Thymus (tissue), 11 donors: ENCODE measurements at regions not wholly inside any gene's neighbourhood (a gene's known extent, or its start where the extent isn't known, plus 50 kb on each side); places are given as distances from the start of the nearest gene placed in this dataset.

Experiments
- DNase-seq, 9 donors: peaks; one replicate each; pipeline ENCODE4 v3.0.0-alpha.2; 2013; ENCODE audit warnings: low spot score in 9 of 9, low read depth in 6 of 9, missing footprints in 1 of 9
- H3K27ac ChIP-seq, 2 donors: one replicate each; pipeline ENCODE4 v1.5.1; 2013; ENCODE audit warnings: control low read depth in 1 of 2, low read depth in 1 of 2, low read length in 1 of 2, mild to moderate bottlenecking in 1 of 2, moderate library complexity in 1 of 2
- H3K27me3 ChIP-seq, 2 donors: one replicate each; pipeline ENCODE4 v1.5.1; 2013; ENCODE audit warnings: low read length in 1 of 2; ENCODE audit not compliant: control insufficient read depth in 2 of 2, insufficient read depth in 1 of 2
- H3K36me3 ChIP-seq, 2 donors: one replicate each; pipeline ENCODE4 v1.5.1; 2013; ENCODE audit warnings: low read length in 1 of 2, mild to moderate bottlenecking in 1 of 2, moderate library complexity in 1 of 2; ENCODE audit not compliant: control insufficient read depth in 2 of 2, insufficient read depth in 2 of 2
- H3K4me1 ChIP-seq, 2 donors: one replicate each; pipeline ENCODE4 v1.5.1; 2013; ENCODE audit warnings: low read length in 2 of 2; ENCODE audit not compliant: control insufficient read depth in 2 of 2, insufficient read depth in 2 of 2
- H3K4me3 ChIP-seq, 2 donors: one replicate each; pipeline ENCODE4 v1.5.1; 2013; ENCODE audit warnings: low read length in 2 of 2, control low read depth in 1 of 2, mild to moderate bottlenecking in 1 of 2
- H3K9me3 ChIP-seq, 2 donors: one replicate each; pipeline ENCODE4 v1.5.1; 2013; ENCODE audit warnings: low read length in 1 of 2, mild to moderate bottlenecking in 1 of 2; ENCODE audit not compliant: control insufficient read depth in 2 of 2, insufficient read depth in 1 of 2
- WGBS: extraction: QIAGEN DNeasy Blood & Tissue Kit; methylation state at CpG from one replicate; pipeline ENCODE4 v1.1.7; 2013; 5-methylcytosine and 5-hydroxymethylcytosine counted together
- donor health status: healthy.

- no peak overlapping the region for H3K27ac ChIP-seq
- DNase-seq = no peak
Observed at GRCh38 chr5:39811381-39811780, 386.6 kb upstream of the DAB2 start.

GRCh38 chr5:39808656-39809055 is 383.9 kb upstream of the DAB2 start:
- no peak overlapping the region for H3K4me3 ChIP-seq
- H3K4me1 ChIP-seq = no peaks in the 10 kb centered on the region
- H3K27ac ChIP-seq = no peak overlapping the region
- H3K9me3 ChIP-seq = no peaks in the 10 kb centered on the region
- no peak for DNase-seq
- no peaks in the 10 kb centered on the region for H3K27me3 ChIP-seq
- WGBS = 93% methylated on average over 6 of the region's 6 CpGs
- H3K36me3 ChIP-seq = no peaks in the 10 kb centered on the region

More at GRCh38 chr5:39811381-39811780, 386.6 kb upstream of the DAB2 start:
- no peak overlapping the region for H3K4me3 ChIP-seq
- H3K9me3 ChIP-seq = no peaks in the 10 kb centered on the region
- H3K27me3 ChIP-seq = no peaks in the 10 kb centered on the region
- H3K36me3 ChIP-seq = no peaks in the 10 kb centered on the region
- no peaks in the 10 kb centered on the region for H3K4me1 ChIP-seq

GRCh38 chr5:39801306-39801705 is 376.5 kb upstream of the DAB2 start:
- DNase-seq = no peak
- no peak overlapping the region for H3K27ac ChIP-seq
- H3K36me3 ChIP-seq = no peaks in the 10 kb centered on the region
- 88% methylated on average over 1 of the region's 1 CpG for WGBS
- H3K9me3 ChIP-seq = no peaks in the 10 kb centered on the region
- no peaks in the 10 kb centered on the region for H3K4me1 ChIP-seq
- no peaks in the 10 kb centered on the region for H3K27me3 ChIP-seq
- no peak overlapping the region for H3K4me3 ChIP-seq

- Histone ChIP-seq H3K27ac (no peak overlapping the region), H3K4me1 (no peaks in the 10 kb centered on the region), H3K4me3 (no peak overlapping the region), H3K36me3 (no peaks in the 10 kb centered on the region), H3K9me3 (no peaks in the 10 kb centered on the region), H3K27me3 (no peaks in the 10 kb centered on the region)
- WGBS = 75% methylated on average over 3 of the region's 3 CpGs
- no peak for DNase-seq
Observed at GRCh38 chr5:39800042-39800601, 375.3 kb upstream of the DAB2 start.

GRCh38 chr5:39799242-39799641 is 374.5 kb upstream of the DAB2 start:
- Histone ChIP-seq H3K27ac (no peak overlapping the region), H3K4me1 (no peaks in the 10 kb centered on the region), H3K27me3 (no peaks in the 10 kb centered on the region), H3K4me3 (no peak overlapping the region), H3K36me3 (no peaks in the 10 kb centered on the region), H3K9me3 (no peaks in the 10 kb centered on the region)
- 92% methylated on average over 2 of the region's 2 CpGs for WGBS
- no peak for DNase-seq

GRCh38 chr5:39794513-39795210 is 369.9 kb upstream of the DAB2 start:
- Histone ChIP-seq H3K27me3 (no peaks in the 10 kb centered on the region), H3K36me3 (no peaks in the 10 kb centered on the region), H3K4me3 (no peak overlapping the region), H3K4me1 (no peaks in the 10 kb centered on the region), H3K9me3 (no peaks in the 10 kb centered on the region), H3K27ac (no peak overlapping the region)
- 92% methylated on average over 5 of the region's 5 CpGs for WGBS
- DNase-seq = no peak

- Histone ChIP-seq H3K36me3 (no peaks in the 10 kb centered on the region), H3K27me3 (no peaks in the 10 kb centered on the region), H3K4me1 (no peaks in the 10 kb centered on the region), H3K27ac (no peak overlapping the region), H3K9me3 (no peaks in the 10 kb centered on the region), H3K4me3 (no peak overlapping the region)
- 95% methylated on average over 7 of the region's 7 CpGs for WGBS
- DNase-seq = no peak
Observed at GRCh38 chr5:39785410-39785809, 360.6 kb upstream of the DAB2 start.

GRCh38 chr5:39783756-39784421 is 359.1 kb upstream of the DAB2 start:
- no peaks in the 10 kb centered on the region for H3K36me3 ChIP-seq
- no peaks in the 10 kb centered on the region for H3K4me1 ChIP-seq
- H3K4me3 ChIP-seq = no peak overlapping the region
- no peaks in the 10 kb centered on the region for H3K9me3 ChIP-seq
- DNase-seq = no peak
- no peak overlapping the region for H3K27ac ChIP-seq
- WGBS = 89% methylated on average over 3 of the region's 3 CpGs
- no peaks in the 10 kb centered on the region for H3K27me3 ChIP-seq

- no peak overlapping the region for H3K27ac ChIP-seq
- no peaks in the 10 kb centered on the region for H3K9me3 ChIP-seq
- no peaks in the 10 kb centered on the region for H3K4me1 ChIP-seq
- no peak for DNase-seq
- H3K4me3 ChIP-seq = no peak overlapping the region
- H3K27me3 ChIP-seq = no peaks in the 10 kb centered on the region
- no peaks in the 10 kb centered on the region for H3K36me3 ChIP-seq
Observed at GRCh38 chr5:39780347-39780746, 355.6 kb upstream of the DAB2 start.
